ENCODE measurements at regions not wholly inside any gene's neighbourhood (a gene's known extent, or its start where the extent isn't known, plus 50 kb on each side); places are given as distances from the start of the nearest gene placed in this dataset.
"Not testable (repeated sequence)": the region's sequence is repeated elsewhere in the genome, so short reads cannot be mapped to it uniquely, and the experiment has no call there.

GRCh38 chr1:149157409-149157808 is 54.1 kb upstream of the NBPF9 start:
- DNase-seq, H3K27me3 Mint-ChIP-seq, ATAC-seq, H3K9me3 Mint-ChIP-seq: not testable (repeated sequence)
- Mint-ChIP-seq H3K4me1 (peaks cover 11% of the 10 kb centered on the region), H3K4me3 (peak overlapping the region; percentile 26 to 50), H3K27ac (peak overlapping the region in 1 of 2 donors; percentile 71)

GRCh38 chr1:149158308-149158707 is 55.0 kb upstream of the NBPF9 start:
- H3K9me3 Mint-ChIP-seq, ATAC-seq, H3K4me3 Mint-ChIP-seq, DNase-seq, H3K27me3 Mint-ChIP-seq, H3K27ac Mint-ChIP-seq: not testable (repeated sequence)
- H3K4me1 Mint-ChIP-seq: peaks cover 11% of the 10 kb centered on the region

GRCh38 chr1:149163063-149163444 is 59.7 kb upstream of the NBPF9 start:
- not testable (repeated sequence) for H3K9me3 Mint-ChIP-seq, H3K27me3 Mint-ChIP-seq, H3K27ac Mint-ChIP-seq, H3K4me3 Mint-ChIP-seq, DNase-seq
- ATAC-seq: peak; percentile 87
- peaks cover 11% of the 10 kb centered on the region for H3K4me1 Mint-ChIP-seq

GRCh38 chr1:149174765-149175164 is 71.4 kb upstream of the NBPF9 start:
- Mint-ChIP-seq H3K27ac (peak overlapping the region in 1 of 2 donors; percentile 87), H3K4me3 (peak overlapping the region in 1 of 2 donors; percentile 79)
- ATAC-seq, H3K27me3 Mint-ChIP-seq, H3K9me3 Mint-ChIP-seq, H3K4me1 Mint-ChIP-seq: not testable (repeated sequence)
- DNase-seq: peak in 1 of 2 donors; percentile 33

- peak in 1 of 2 donors; percentile 30 for DNase-seq
- not testable (repeated sequence) for H3K4me1 Mint-ChIP-seq, ATAC-seq, H3K27me3 Mint-ChIP-seq, H3K9me3 Mint-ChIP-seq
- peak overlapping the region; percentile 15 to 51 for H3K4me3 Mint-ChIP-seq
- peak overlapping the region in 1 of 2 donors; percentile 52 for H3K27ac Mint-ChIP-seq
These were observed 72.5 kb upstream of the NBPF9 start for GRCh38 chr1:149175812-149176211.

- not testable (repeated sequence) for H3K9me3 Mint-ChIP-seq, H3K27me3 Mint-ChIP-seq, ATAC-seq, H3K4me1 Mint-ChIP-seq
- Mint-ChIP-seq H3K27ac (peak overlapping the region; percentile 95 to 96), H3K4me3 (peak overlapping the region; percentile 82 to 86)
- peak; percentile 74 for DNase-seq
These were observed 73.3 kb upstream of the NBPF9 start for GRCh38 chr1:149176453-149177316.

GRCh38 chr1:149190742-149191141 is 87.4 kb upstream of the NBPF9 start:
- not testable (repeated sequence) for H3K9me3 Mint-ChIP-seq, H3K27ac Mint-ChIP-seq, H3K27me3 Mint-ChIP-seq, H3K4me3 Mint-ChIP-seq, ATAC-seq, H3K4me1 Mint-ChIP-seq, DNase-seq

GRCh38 chr1:149196651-149197050 is 93.3 kb upstream of the NBPF9 start:
- not testable (repeated sequence) for DNase-seq, H3K27ac Mint-ChIP-seq

GRCh38 chr1:149200567-149200966 is 97.2 kb upstream of the NBPF9 start:
- not testable (repeated sequence) for DNase-seq, H3K27me3 Mint-ChIP-seq, H3K9me3 Mint-ChIP-seq, H3K4me1 Mint-ChIP-seq, ATAC-seq, H3K4me3 Mint-ChIP-seq
- peak overlapping the region in 1 of 2 donors; percentile 14 for H3K27ac Mint-ChIP-seq

More at GRCh38 chr1:149196651-149197050, 93.3 kb upstream of the NBPF9 start:
- not testable (repeated sequence) for H3K4me3 Mint-ChIP-seq, H3K9me3 Mint-ChIP-seq, H3K27me3 Mint-ChIP-seq, ATAC-seq
- H3K4me1 Mint-ChIP-seq: peaks cover 11% of the 10 kb centered on the region

GRCh38 chr1:149202283-149202682 is 98.9 kb upstream of the NBPF9 start:
- ATAC-seq, H3K27ac Mint-ChIP-seq, DNase-seq, H3K27me3 Mint-ChIP-seq, H3K9me3 Mint-ChIP-seq, H3K4me3 Mint-ChIP-seq, H3K4me1 Mint-ChIP-seq: not testable (repeated sequence)

- not testable (repeated sequence) for H3K4me1 Mint-ChIP-seq, H3K27me3 Mint-ChIP-seq, ATAC-seq, H3K27ac Mint-ChIP-seq, H3K9me3 Mint-ChIP-seq, H3K4me3 Mint-ChIP-seq, DNase-seq
These were observed 101.0 kb upstream of the NBPF9 start for GRCh38 chr1:149204396-149204795.

GRCh38 chr1:149208836-149209235 is 105.5 kb upstream of the NBPF9 start:
- not testable (repeated sequence) for H3K27me3 Mint-ChIP-seq, H3K27ac Mint-ChIP-seq, H3K9me3 Mint-ChIP-seq, H3K4me1 Mint-ChIP-seq, ATAC-seq, DNase-seq, H3K4me3 Mint-ChIP-seq

GRCh38 chr1:149211757-149212420 is 108.5 kb upstream of the NBPF9 start:
- not testable (repeated sequence) for DNase-seq, H3K4me3 Mint-ChIP-seq, H3K27ac Mint-ChIP-seq, ATAC-seq, H3K4me1 Mint-ChIP-seq, H3K9me3 Mint-ChIP-seq, H3K27me3 Mint-ChIP-seq

- not testable (repeated sequence) for DNase-seq, ATAC-seq, H3K4me1 Mint-ChIP-seq, H3K27me3 Mint-ChIP-seq, H3K4me3 Mint-ChIP-seq, H3K27ac Mint-ChIP-seq, H3K9me3 Mint-ChIP-seq
These were observed 109.6 kb upstream of the NBPF9 start for GRCh38 chr1:149212946-149213345.

GRCh38 chr1:149213673-149214072 is 110.3 kb upstream of the NBPF9 start:
- not testable (repeated sequence) for H3K4me1 Mint-ChIP-seq, DNase-seq, ATAC-seq, H3K9me3 Mint-ChIP-seq, H3K27me3 Mint-ChIP-seq, H3K27ac Mint-ChIP-seq, H3K4me3 Mint-ChIP-seq
